HG03460 (cell line): ENCODE measurements at regions not wholly inside any gene's neighbourhood (a gene's known extent, or its start where the extent isn't known, plus 50 kb on each side); places are given as distances from the start of the nearest gene placed in this dataset.

Experiments
- ATAC-seq: cut with Tn5 transposase; IDR thresholded peaks from one replicate; pipeline ENCODE4 v1.9.1; 2021; ENCODE audit not compliant: unreplicated experiment

GRCh38 chr4:137597752-137598430 lies 65.6 kb upstream of the PCDH18 start:
- no peak for ATAC-seq

GRCh38 chr4:137587796-137588195 lies 55.5 kb upstream of the PCDH18 start:
- ATAC-seq = no peak

- ATAC-seq = no peak
Observed at GRCh38 chr4:137583671-137584070, 51.4 kb upstream of the PCDH18 start.
